SK-N-SH (cell line): ENCODE measurements at regions not wholly inside any gene's neighbourhood (a gene's known extent, or its start where the extent isn't known, plus 50 kb on each side); places are given as distances from the start of the nearest gene placed in this dataset.

Source experiments
- CTCF ChIA-PET: fragments of 300-600, 350-600 bp; formaldehyde crosslinking; extraction: SDS; loops from one replicate; lab custom pipeline; 2021; lab: Yijun Ruan, JAX
- POLR2A ChIA-PET: fragments of 350-600 bp; sonication (Branson Sonifier 250); formaldehyde crosslinking; extraction: SDS; loops from one replicate; lab custom pipeline; 2020; ENCODE audit warnings: antibody characterized with exemption, inconsistent platforms; lab: Yijun Ruan, JAX
- DNase-seq: peaks from one replicate; pipeline ENCODE4 v3.0.0; 2012
- H2AFZ ChIP-seq: fragments of 200-600 bp; sonication (generic); 2 replicates; pipeline ENCODE4 v1.8.1; 2016; ENCODE audit warnings: antibody characterized with exemption, mild to moderate bottlenecking, low read depth
- H3F3A ChIP-seq: fragments of 200-600 bp; sonication (generic); replicated peaks from 2 replicates; pipeline ENCODE3; 2016; ENCODE audit warnings: antibody characterized with exemption, mild to moderate bottlenecking; ENCODE audit not compliant: insufficient read depth
- H3K27ac ChIP-seq, 2 experiments: fragments of 200-500 bp in 1 of 2; fragments of 200-600 bp in 1 of 2; sonication (Bioruptor generic) in 1 of 2; sonication (generic), shearing (Covaris generic) in 1 of 2; 2 replicates each; pipeline versions ENCODE4 v1.5.1 to v1.6.1; 2014 to 2016; ENCODE audit warnings: low read depth in 2 of 2, inconsistent platforms in 1 of 2, low read length in 1 of 2, mild to moderate bottlenecking in 1 of 2, mixed read lengths in 1 of 2
- H3K27me3 ChIP-seq: fragments of 200-600 bp; sonication (generic), shearing (Covaris generic); 2 replicates; pipeline ENCODE4 v1.6.1; 2016; ENCODE audit warnings: mixed run types; ENCODE audit not compliant: insufficient read depth
- H3K36me3 ChIP-seq, 2 experiments: fragments of 200-500 bp in 1 of 2; fragments of 200-600 bp in 1 of 2; sonication (Bioruptor generic) in 1 of 2; sonication (generic) in 1 of 2; replicated peaks in 1 of 2; 2 replicates each; pipeline versions ENCODE3 to v1.5.1; 2014 to 2016; ENCODE audit warnings: low read length in 1 of 2, mild to moderate bottlenecking in 1 of 2; ENCODE audit not compliant: insufficient read depth in 2 of 2, control insufficient read depth in 1 of 2
- H3K4me1 ChIP-seq, 2 experiments: fragments of 200-500 bp in 1 of 2; fragments of 200-600 bp in 1 of 2; sonication (Bioruptor generic) in 1 of 2; sonication (generic), shearing (Covaris generic) in 1 of 2; 2 replicates each; pipeline versions ENCODE4 v1.5.1 to v1.6.1; 2014 to 2016; ENCODE audit warnings: low read depth in 1 of 2, low read length in 1 of 2, mixed run types in 1 of 2; ENCODE audit not compliant: insufficient read depth in 2 of 2, control insufficient read depth in 1 of 2
- H3K4me2 ChIP-seq: fragments of 200-600 bp; sonication (generic), shearing (Covaris generic); 2 replicates; pipeline ENCODE4 v1.6.1; 2017; ENCODE audit warnings: mixed run types
- H3K4me3 ChIP-seq, 2 experiments: fragments of 200-500 bp in 1 of 2; fragments of 200-600 bp in 1 of 2; sonication (Bioruptor generic) in 1 of 2; sonication (generic), shearing (Covaris generic) in 1 of 2; 2 replicates each; pipeline versions ENCODE4 v1.5.1 to v1.8.1; 2014 to 2016; ENCODE audit warnings: low read depth in 2 of 2, inconsistent platforms in 1 of 2, low read length in 1 of 2, mild to moderate bottlenecking in 1 of 2, mixed read lengths in 1 of 2, moderate library complexity in 1 of 2
- H3K79me2 ChIP-seq: fragments of 200-600 bp; sonication (generic); 2 replicates; pipeline ENCODE4 v1.8.1; 2017; ENCODE audit warnings: mild to moderate bottlenecking; ENCODE audit not compliant: insufficient read depth
- H3K9ac ChIP-seq: fragments of 200-600 bp; sonication (generic); 2 replicates; pipeline ENCODE4 v1.6.1; 2017; ENCODE audit warnings: mixed run types
- H3K9me2 ChIP-seq: fragments of 200-600 bp; sonication (generic); 2 replicates; pipeline ENCODE4 v1.6.1; 2017; ENCODE audit warnings: mixed run types
- H3K9me3 ChIP-seq: fragments of 200-600 bp; sonication (generic); 2 replicates; pipeline ENCODE4 v1.6.1; 2017; ENCODE audit warnings: mixed run types, mild to moderate bottlenecking, moderate library complexity
- H4K20me1 ChIP-seq: fragments of 200-600 bp; sonication (generic); 2 replicates; pipeline ENCODE4 v1.6.1; 2017; ENCODE audit warnings: mild to moderate bottlenecking, mixed run types; ENCODE audit not compliant: insufficient read depth
- CTCF ChIP-seq: fragments of 200-600 bp; sonication (generic); IDR thresholded peaks from 2 replicates; pipeline ENCODE4 v1.6.1; 2017; ENCODE audit warnings: antibody characterized with exemption, mild to moderate bottlenecking, moderate library complexity
- FOSL2 ChIP-seq: IDR thresholded peaks from 2 replicates; pipeline ENCODE4 v1.4.0; 2012; ENCODE audit warnings: low read depth, mild to moderate bottlenecking, moderate library complexity, borderline replicate concordance
- GABPA ChIP-seq: IDR thresholded peaks from 2 replicates; pipeline ENCODE4 v1.4.0; 2012; ENCODE audit warnings: low read depth, mild to moderate bottlenecking
- JUND ChIP-seq: IDR thresholded peaks from 2 replicates; pipeline ENCODE4 v1.4.0; 2012
- MEF2A ChIP-seq: IDR thresholded peaks from 2 replicates; pipeline ENCODE4 v1.4.0; 2012; ENCODE audit warnings: low read depth, borderline replicate concordance
- MXI1 ChIP-seq: IDR thresholded peaks from 2 replicates; pipeline ENCODE4 v1.6.1; 2012; ENCODE audit warnings: mild to moderate bottlenecking, low read depth, low read length, improper control_type of control experiment
- NFIC ChIP-seq: IDR thresholded peaks from 2 replicates; pipeline ENCODE4 v1.4.0; 2012; ENCODE audit warnings: borderline replicate concordance
- POLR2AphosphoS5 ChIP-seq: IDR thresholded peaks from 2 replicates; pipeline ENCODE4 v1.6.1; 2012; ENCODE audit warnings: low read depth, low read length
- RCOR1 ChIP-seq: fragments of 150-350 bp; IDR thresholded peaks from 2 replicates; pipeline ENCODE4 v1.6.1; 2017; ENCODE audit warnings: antibody characterized with exemption, low read length
- REST ChIP-seq: IDR thresholded peaks from 2 replicates; pipeline ENCODE4 v1.6.1; 2012; ENCODE audit warnings: mild to moderate bottlenecking, low read depth, low read length, moderate library complexity
- RXRA ChIP-seq: IDR thresholded peaks from 2 replicates; pipeline ENCODE4 v1.4.0; 2012; ENCODE audit warnings: low read depth, mild to moderate bottlenecking, borderline replicate concordance
- YY1 ChIP-seq: IDR thresholded peaks from 2 replicates; pipeline ENCODE4 v1.4.0; 2012; ENCODE audit warnings: low read depth, mild to moderate bottlenecking
- WGBS: methylation state at CpG from one replicate; pipeline ENCODE4 v1.1.6; 2017; ENCODE audit warnings: low lambda C conversion rate; 5-methylcytosine and 5-hydroxymethylcytosine counted together
- TF ChIP-seq, protein P1 (sequence below): fragments of 150-350 bp; IDR thresholded peaks from 2 replicates; pipeline ENCODE4 v1.6.1; 2016; ENCODE audit warnings: mild to moderate bottlenecking, low read depth, low read length
- TF ChIP-seq, protein P2 (sequence below): IDR thresholded peaks from 2 replicates; pipeline ENCODE4 v1.4.0; 2012; ENCODE audit warnings: low read depth, borderline replicate concordance
- TF ChIP-seq, protein P3 (sequence below): IDR thresholded peaks from 2 replicates; pipeline ENCODE4 v1.4.0; 2012; ENCODE audit warnings: low read depth, borderline replicate concordance

GRCh38 chr1:10905841-10906655 lies 106.4 kb upstream of the TARDBP start:
- CTCF ChIA-PET: interaction anchor here (0.6 to 2.0 kb wide), 4 partner anchors 36 to 1347 kb away, joined by 3 to 9 read pairs (median 4); no protein-coding TSS in a partner anchor
- peaks cover 0 to 62% of the 10 kb centered on the region in 2 experiments; a peak in 1 of 4 replicates for H3K4me1 ChIP-seq
- no peaks in the 10 kb centered on the region for H3F3A ChIP-seq
- TF ChIP-seq POLR2AphosphoS5 (no peak), NFIC (no peak), JUND (no peak)
- TF ChIP-seq, protein P1, sequence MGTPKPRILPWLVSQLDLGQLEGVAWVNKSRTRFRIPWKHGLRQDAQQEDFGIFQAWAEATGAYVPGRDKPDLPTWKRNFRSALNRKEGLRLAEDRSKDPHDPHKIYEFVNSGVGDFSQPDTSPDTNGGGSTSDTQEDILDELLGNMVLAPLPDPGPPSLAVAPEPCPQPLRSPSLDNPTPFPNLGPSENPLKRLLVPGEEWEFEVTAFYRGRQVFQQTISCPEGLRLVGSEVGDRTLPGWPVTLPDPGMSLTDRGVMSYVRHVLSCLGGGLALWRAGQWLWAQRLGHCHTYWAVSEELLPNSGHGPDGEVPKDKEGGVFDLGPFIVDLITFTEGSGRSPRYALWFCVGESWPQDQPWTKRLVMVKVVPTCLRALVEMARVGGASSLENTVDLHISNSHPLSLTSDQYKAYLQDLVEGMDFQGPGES: no peak
- WGBS: 77% methylated on average over 12 of the region's 16 CpGs
- no peaks in the 10 kb centered on the region for H3K27me3 ChIP-seq
- no peaks in the 10 kb centered on the region for H3K36me3 ChIP-seq
- POLR2A ChIA-PET: no interaction called here
- H3K4me3 ChIP-seq: no peak overlapping the region
- no peak overlapping the region for H3K9ac ChIP-seq
- no peaks in the 10 kb centered on the region for H3K9me3 ChIP-seq
- H3K79me2 ChIP-seq: no peaks in the 10 kb centered on the region
- no peak overlapping the region for H2AFZ ChIP-seq
- peak overlapping the region in 1 of 2 experiments; percentile 71; a peak in 2 of 4 replicates for H3K27ac ChIP-seq
- no peak overlapping the region for H3K4me2 ChIP-seq
- H3K9me2 ChIP-seq: no peaks in the 10 kb centered on the region
- no peaks in the 10 kb centered on the region for H4K20me1 ChIP-seq
- peak; percentile 76 for DNase-seq

- Histone ChIP-seq H3K4me2 (no peak overlapping the region), H3K27ac (peak overlapping the region in 1 of 2 experiments; percentile 18; a peak in 1 of 4 replicates), H3K9ac (no peak overlapping the region), H3K9me2 (no peaks in the 10 kb centered on the region), H3K9me3 (no peaks in the 10 kb centered on the region), H4K20me1 (no peaks in the 10 kb centered on the region), H3K36me3 (no peaks in the 10 kb centered on the region), H3K27me3 (no peaks in the 10 kb centered on the region), H3F3A (no peaks in the 10 kb centered on the region), H3K79me2 (no peaks in the 10 kb centered on the region), H3K4me1 (peaks cover 0 to 60% of the 10 kb centered on the region in 2 experiments; a peak in 1 of 4 replicates), H3K4me3 (no peak overlapping the region), H2AFZ (no peak overlapping the region)
- POLR2A ChIA-PET: no interaction called here
- WGBS: 86% methylated on average over 6 of the region's 14 CpGs
- CTCF ChIA-PET: interaction anchor here (1.1 to 2.0 kb wide), 3 partner anchors 35 to 400 kb away, joined by 4 to 9 read pairs (median 4); no protein-coding TSS in a partner anchor
- no peak for DNase-seq
- TF ChIP-seq REST: no peak
- no peak for TF ChIP-seq MXI1
- no peak for TF ChIP-seq RCOR1
- no peak for TF ChIP-seq MEF2A
- TF ChIP-seq GABPA: no peak
- TF ChIP-seq, protein P2, sequence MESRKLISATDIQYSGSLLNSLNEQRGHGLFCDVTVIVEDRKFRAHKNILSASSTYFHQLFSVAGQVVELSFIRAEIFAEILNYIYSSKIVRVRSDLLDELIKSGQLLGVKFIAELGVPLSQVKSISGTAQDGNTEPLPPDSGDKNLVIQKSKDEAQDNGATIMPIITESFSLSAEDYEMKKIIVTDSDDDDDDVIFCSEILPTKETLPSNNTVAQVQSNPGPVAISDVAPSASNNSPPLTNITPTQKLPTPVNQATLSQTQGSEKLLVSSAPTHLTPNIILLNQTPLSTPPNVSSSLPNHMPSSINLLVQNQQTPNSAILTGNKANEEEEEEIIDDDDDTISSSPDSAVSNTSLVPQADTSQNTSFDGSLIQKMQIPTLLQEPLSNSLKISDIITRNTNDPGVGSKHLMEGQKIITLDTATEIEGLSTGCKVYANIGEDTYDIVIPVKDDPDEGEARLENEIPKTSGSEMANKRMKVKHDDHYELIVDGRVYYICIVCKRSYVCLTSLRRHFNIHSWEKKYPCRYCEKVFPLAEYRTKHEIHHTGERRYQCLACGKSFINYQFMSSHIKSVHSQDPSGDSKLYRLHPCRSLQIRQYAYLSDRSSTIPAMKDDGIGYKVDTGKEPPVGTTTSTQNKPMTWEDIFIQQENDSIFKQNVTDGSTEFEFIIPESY: no peak
- TF ChIP-seq, protein P3, sequence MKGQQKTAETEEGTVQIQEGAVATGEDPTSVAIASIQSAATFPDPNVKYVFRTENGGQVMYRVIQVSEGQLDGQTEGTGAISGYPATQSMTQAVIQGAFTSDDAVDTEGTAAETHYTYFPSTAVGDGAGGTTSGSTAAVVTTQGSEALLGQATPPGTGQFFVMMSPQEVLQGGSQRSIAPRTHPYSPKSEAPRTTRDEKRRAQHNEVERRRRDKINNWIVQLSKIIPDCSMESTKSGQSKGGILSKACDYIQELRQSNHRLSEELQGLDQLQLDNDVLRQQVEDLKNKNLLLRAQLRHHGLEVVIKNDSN: no peak
- TF ChIP-seq FOSL2: no peak
- no peak for TF ChIP-seq YY1
- TF ChIP-seq CTCF: no peak
- no peak for TF ChIP-seq RXRA
- no peak for TF ChIP-seq NFIC
Observed at GRCh38 chr1:10906866-10907519, 105.5 kb upstream of the TARDBP start.
